GM23338 (cell line): ENCODE measurements at regions not wholly inside any gene's neighbourhood (a gene's known extent, or its start where the extent isn't known, plus 50 kb on each side); places are given as distances from the start of the nearest gene placed in this dataset.
"Not testable (repeated sequence)": the region's sequence is repeated elsewhere in the genome, so short reads cannot be mapped to it uniquely, and the experiment has no call there.

Experiments
- ATAC-seq: fragments of 200-7000 bp; cut with Tn5 transposase; 3 replicates; pipeline ENCODE4 v1.9.1; 2020
- DNase-seq: peaks from one replicate; pipeline ENCODE4 v3.0.0-alpha.2; 2015; ENCODE audit warnings: low spot score
- H2AFZ ChIP-seq: fragments of 200-600 bp; sonication (generic); 2 replicates; pipeline ENCODE4 v1.8.0; 2016; ENCODE audit warnings: antibody characterized with exemption, mild to moderate bottlenecking, moderate library complexity
- H3F3A ChIP-seq: fragments of 200-600 bp; sonication (generic); replicated peaks from 2 replicates; pipeline ENCODE4 v1.8.0; 2017; ENCODE audit warnings: antibody characterized with exemption, mixed run types, low read depth
- H3K27ac ChIP-seq: fragments of 200-600 bp; sonication (generic); 2 replicates; pipeline ENCODE4 v1.6.1; 2016; ENCODE audit warnings: low read depth
- H3K27me3 ChIP-seq: fragments of 200-600 bp; sonication (generic); 2 replicates; pipeline ENCODE4 v1.8.0; 2016; ENCODE audit warnings: mild to moderate bottlenecking, mixed run types, moderate library complexity; ENCODE audit not compliant: insufficient read depth
- H3K36me3 ChIP-seq: fragments of 200-600 bp; sonication (generic); 2 replicates; pipeline ENCODE4 v1.8.0; 2016; ENCODE audit warnings: mild to moderate bottlenecking; ENCODE audit not compliant: insufficient read depth
- H3K4me1 ChIP-seq: fragments of 200-600 bp; sonication (generic); 2 replicates; pipeline ENCODE4 v1.8.0; 2016; ENCODE audit warnings: mild to moderate bottlenecking, moderate library complexity; ENCODE audit not compliant: insufficient read depth
- H3K4me2 ChIP-seq: fragments of 200-600 bp; sonication (generic); 2 replicates; pipeline ENCODE4 v1.7.1; 2017; ENCODE audit warnings: mixed run types
- H3K4me3 ChIP-seq: fragments of 200-600 bp; sonication (generic); 2 replicates; pipeline ENCODE4 v1.6.1; 2016; ENCODE audit warnings: mixed run types
- H3K79me2 ChIP-seq: fragments of 200-600 bp; sonication (generic); replicated peaks from 2 replicates; pipeline ENCODE4 v1.8.0; 2017; ENCODE audit warnings: mild to moderate bottlenecking; ENCODE audit not compliant: insufficient read depth
- H3K9me2 ChIP-seq: fragments of 200-600 bp; sonication (generic); 2 replicates; pipeline ENCODE4 v1.8.0; 2017; ENCODE audit not compliant: insufficient read depth
- H4K20me1 ChIP-seq: fragments of 200-600 bp; sonication (generic); replicated peaks from 2 replicates; pipeline ENCODE4 v1.8.0; 2017; ENCODE audit warnings: mild to moderate bottlenecking; ENCODE audit not compliant: insufficient read depth
- H3K27ac Mint-ChIP-seq: 2 replicates; pipeline ENCODE4 v1.8.0; 2020; ENCODE audit warnings: inconsistent platforms, mild to moderate bottlenecking, moderate library complexity, mixed read lengths
- H3K27me3 Mint-ChIP-seq: 3 replicates; pipeline ENCODE4 v1.8.0; 2022; ENCODE audit warnings: low read depth, mild to moderate bottlenecking, moderate library complexity, mixed read lengths, inconsistent platforms; ENCODE audit not compliant: insufficient read depth, poor library complexity
- H3K36me3 Mint-ChIP-seq: 3 replicates; pipeline ENCODE4 v1.8.0; 2021; ENCODE audit warnings: low read depth, mild to moderate bottlenecking, inconsistent platforms, moderate library complexity, mixed read lengths
- H3K4me1 Mint-ChIP-seq: 3 replicates; pipeline ENCODE4 v1.8.0; 2020; ENCODE audit warnings: mild to moderate bottlenecking, inconsistent platforms, mixed read lengths
- H3K4me3 Mint-ChIP-seq: 3 replicates; pipeline ENCODE4 v1.8.0; 2021; ENCODE audit warnings: moderate library complexity, mild to moderate bottlenecking, inconsistent platforms, mixed read lengths
- H3K9me3 Mint-ChIP-seq: 3 replicates; pipeline ENCODE4 v1.8.0; 2020; ENCODE audit warnings: moderate library complexity, mild to moderate bottlenecking, inconsistent platforms, mixed read lengths
- CTCF ChIP-seq, 2 experiments: fragments of 200-600 bp in 1 of 2; sonication (generic) in 1 of 2; conservative IDR thresholded peaks; 2 replicates each; pipeline versions ENCODE4 v1.5.1 to v1.6.1; 2016 to 2017; ENCODE audit warnings: antibody characterized with exemption in 2 of 2, low read depth in 2 of 2, mild to moderate bottlenecking in 2 of 2, moderate library complexity in 1 of 2
- STAT1 ChIP-seq: IDR thresholded peaks from one replicate; pipeline ENCODE4 v1.6.1; 2016; ENCODE audit warnings: antibody characterized with exemption; ENCODE audit not compliant: unreplicated experiment
- ZNF114 ChIP-seq: fragments of 250-450 bp; sonication (Bioruptor Pico); IDR thresholded peaks from 2 replicates; pipeline ENCODE4 v1.5.0; 2020; ENCODE audit warnings: mild to moderate bottlenecking, moderate library complexity

GRCh38 chr10:11685787-11686218 lies 56.4 kb upstream of the ECHDC3 start:
- no peaks in the 10 kb centered on the region; the same call in 1 of the 2 replicates for H4K20me1 ChIP-seq
- peaks cover 9% of the 10 kb centered on the region; the same call in 1 of the 2 replicates for H3K4me1 ChIP-seq
- H2AFZ ChIP-seq = 0 out of 2 replicates have a peak overlapping the region, but pooled peaks have one; percentile 66
- Mint-ChIP-seq H3K9me3 (no peaks in the 10 kb centered on the region; the same call in 2 of the 3 replicates), H3K27ac (no peak overlapping the region), H3K36me3 (no peaks in the 10 kb centered on the region), H3K27me3 (peaks cover 6% of the 10 kb centered on the region), H3K4me1 (peaks cover 12% of the 10 kb centered on the region), H3K4me3 (no peak overlapping the region)
- no peaks in the 10 kb centered on the region for H3K36me3 ChIP-seq
- H3K4me2 ChIP-seq = 0 out of 2 replicates have a peak overlapping the region, but pooled peaks have one; percentile 29
- no peak overlapping the region for H3K27ac ChIP-seq
- H3K79me2 ChIP-seq = no peaks in the 10 kb centered on the region
- no peaks in the 10 kb centered on the region for H3K9me2 ChIP-seq
- DNase-seq (no peak), ATAC-seq (no peak)
- no peaks in the 10 kb centered on the region for H3F3A ChIP-seq
- no peaks in the 10 kb centered on the region for H3K27me3 ChIP-seq
- no peak for TF ChIP-seq CTCF (conservative IDR thresholded peaks at IDR 0.05; ENCODE audit: low read depth in 2 of 2)
- H3K4me3 ChIP-seq = no peak overlapping the region

- Histone ChIP-seq H2AFZ (peak overlapping the region; percentile 97), H3F3A (no peaks in the 10 kb centered on the region), H3K4me1 (peaks cover 9% of the 10 kb centered on the region; the same call in 1 of the 2 replicates), H3K9me2 (no peaks in the 10 kb centered on the region), H3K4me3 (no peak overlapping the region), H3K79me2 (no peaks in the 10 kb centered on the region), H4K20me1 (no peaks in the 10 kb centered on the region; the same call in 1 of the 2 replicates), H3K27me3 (no peaks in the 10 kb centered on the region), H3K36me3 (no peaks in the 10 kb centered on the region), H3K4me2 (0 out of 2 replicates have a peak overlapping the region, but pooled peaks have one; percentile 29), H3K27ac (no peak overlapping the region)
- H3K4me1 Mint-ChIP-seq = peaks cover 12% of the 10 kb centered on the region
- peak overlapping the region; percentile 69 for H3K27ac Mint-ChIP-seq
- no peak for TF ChIP-seq STAT1
- TF ChIP-seq ZNF114 = no peak
- H3K27me3 Mint-ChIP-seq = peaks cover 6% of the 10 kb centered on the region
- no peaks in the 10 kb centered on the region for H3K36me3 Mint-ChIP-seq
- ATAC-seq (no peak; the same call in 2 of the 3 replicates), DNase-seq (no peak)
- H3K9me3 Mint-ChIP-seq = no peaks in the 10 kb centered on the region; the same call in 2 of the 3 replicates
- H3K4me3 Mint-ChIP-seq = no peak overlapping the region
These were observed 57.2 kb upstream of the ECHDC3 start for GRCh38 chr10:11684717-11685645.

GRCh38 chr10:11684341-11684716 lies 57.9 kb upstream of the ECHDC3 start:
- not testable (repeated sequence) for H3K27me3 ChIP-seq, H3K4me2 ChIP-seq, H3K36me3 Mint-ChIP-seq, H3K36me3 ChIP-seq, H3K4me1 ChIP-seq, H3K4me3 ChIP-seq, H3K9me2 ChIP-seq, H3K27ac Mint-ChIP-seq, ATAC-seq, H3K27ac ChIP-seq, H3K4me3 Mint-ChIP-seq, H3K9me3 Mint-ChIP-seq, H3K79me2 ChIP-seq, H3F3A ChIP-seq, DNase-seq, H4K20me1 ChIP-seq, H3K27me3 Mint-ChIP-seq
- peaks cover 12% of the 10 kb centered on the region for H3K4me1 Mint-ChIP-seq
- peak overlapping the region; percentile 97 for H2AFZ ChIP-seq
